HG02678 (cell line): ENCODE measurements at regions not wholly inside any gene's neighbourhood (a gene's known extent, or its start where the extent isn't known, plus 50 kb on each side); places are given as distances from the start of the nearest gene placed in this dataset.
A peak's percentile ranks its signal among the peaks of the same experiment; 100 is the strongest.

Experiments used
- ATAC-seq: cut with Tn5 transposase; IDR thresholded peaks from one replicate; pipeline ENCODE4 v1.9.1; 2021; ENCODE audit warnings: mild to moderate bottlenecking, moderate library complexity; ENCODE audit not compliant: unreplicated experiment

GRCh38 chr6:139568151-139568955 lies 193.9 kb upstream of the CITED2 start:
- no peak for ATAC-seq

- ATAC-seq = no peak
Observed at GRCh38 chr6:139567095-139567494, 192.6 kb upstream of the CITED2 start.

- ATAC-seq = no peak
Observed at GRCh38 chr6:139565591-139565990, 191.1 kb upstream of the CITED2 start.

DNA sequence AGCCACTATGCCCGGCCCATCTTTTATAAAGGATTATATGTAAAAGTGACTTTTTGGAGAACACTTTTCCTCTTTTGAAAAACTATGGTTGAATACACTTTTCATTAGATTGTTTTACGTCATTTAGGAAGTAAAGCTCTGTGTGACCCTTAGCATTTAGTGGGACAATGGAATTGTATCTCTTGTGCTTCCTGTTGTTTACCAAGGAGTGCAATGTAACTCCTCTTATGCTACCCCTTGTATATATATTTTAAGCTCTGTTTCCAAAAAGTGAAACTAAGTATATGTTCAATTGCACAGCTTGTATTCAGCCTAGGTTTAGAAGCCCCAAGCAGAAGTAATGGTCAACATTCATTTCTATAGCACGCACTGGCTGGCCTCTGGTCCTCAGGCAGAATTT lies 183.1 kb upstream of the CITED2 start:
- no peak for ATAC-seq

DNA sequence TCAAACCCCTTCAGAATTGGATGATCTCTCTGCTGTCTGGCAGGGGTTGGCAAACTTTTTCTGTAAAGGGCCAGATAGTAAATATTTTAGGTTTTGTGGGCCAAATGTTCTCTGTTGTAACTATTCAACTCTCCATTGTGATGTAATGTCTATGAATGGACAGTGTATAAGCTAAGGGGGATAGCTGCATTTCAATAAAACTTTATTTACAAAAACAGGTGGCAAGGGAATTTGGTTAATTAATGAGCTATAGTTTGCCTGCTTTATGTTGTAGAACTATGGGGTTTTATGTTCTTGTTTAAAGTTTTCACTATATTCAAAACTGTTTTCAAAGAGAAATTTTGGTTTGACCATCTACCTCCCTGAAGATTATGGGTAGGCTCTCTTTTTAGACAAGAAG lies 182.1 kb upstream of the CITED2 start:
- ATAC-seq = no peak

- ATAC-seq = no peak
Observed at GRCh38 chr6:139553916-139554315, 179.5 kb upstream of the CITED2 start.

DNA sequence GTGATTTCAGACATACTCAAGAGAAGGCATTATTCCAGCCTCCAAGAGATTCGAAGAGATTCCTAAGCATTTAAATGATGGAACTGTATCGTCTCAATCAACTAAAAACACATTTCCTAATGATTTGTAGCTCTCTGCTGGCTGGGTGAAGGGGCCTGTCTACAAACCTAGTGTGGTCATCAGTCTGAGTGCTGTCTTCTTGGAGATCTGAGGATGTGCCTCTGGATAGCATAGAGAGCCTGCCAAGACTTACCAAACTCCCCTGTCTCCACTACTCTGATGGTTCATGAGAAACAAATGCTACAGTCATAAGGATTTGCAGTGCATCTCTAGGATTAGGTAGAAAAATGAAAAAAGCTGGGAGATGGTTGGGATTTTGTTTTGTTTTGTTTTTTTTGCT lies 176.9 kb upstream of the CITED2 start:
- ATAC-seq = no peak

- no peak for ATAC-seq
Observed at GRCh38 chr6:139550361-139550760, 175.9 kb upstream of the CITED2 start.

- ATAC-seq = no peak
Observed at GRCh38 chr6:139549561-139550070, 175.2 kb upstream of the CITED2 start.

- ATAC-seq = no peak
Observed at GRCh38 chr6:139547804-139548203, 173.4 kb upstream of the CITED2 start.

GRCh38 chr6:139547122-139547776 lies 172.8 kb upstream of the CITED2 start:
- no peak for ATAC-seq

GRCh38 chr6:139546106-139546472 lies 171.6 kb upstream of the CITED2 start:
- no peak for ATAC-seq

DNA sequence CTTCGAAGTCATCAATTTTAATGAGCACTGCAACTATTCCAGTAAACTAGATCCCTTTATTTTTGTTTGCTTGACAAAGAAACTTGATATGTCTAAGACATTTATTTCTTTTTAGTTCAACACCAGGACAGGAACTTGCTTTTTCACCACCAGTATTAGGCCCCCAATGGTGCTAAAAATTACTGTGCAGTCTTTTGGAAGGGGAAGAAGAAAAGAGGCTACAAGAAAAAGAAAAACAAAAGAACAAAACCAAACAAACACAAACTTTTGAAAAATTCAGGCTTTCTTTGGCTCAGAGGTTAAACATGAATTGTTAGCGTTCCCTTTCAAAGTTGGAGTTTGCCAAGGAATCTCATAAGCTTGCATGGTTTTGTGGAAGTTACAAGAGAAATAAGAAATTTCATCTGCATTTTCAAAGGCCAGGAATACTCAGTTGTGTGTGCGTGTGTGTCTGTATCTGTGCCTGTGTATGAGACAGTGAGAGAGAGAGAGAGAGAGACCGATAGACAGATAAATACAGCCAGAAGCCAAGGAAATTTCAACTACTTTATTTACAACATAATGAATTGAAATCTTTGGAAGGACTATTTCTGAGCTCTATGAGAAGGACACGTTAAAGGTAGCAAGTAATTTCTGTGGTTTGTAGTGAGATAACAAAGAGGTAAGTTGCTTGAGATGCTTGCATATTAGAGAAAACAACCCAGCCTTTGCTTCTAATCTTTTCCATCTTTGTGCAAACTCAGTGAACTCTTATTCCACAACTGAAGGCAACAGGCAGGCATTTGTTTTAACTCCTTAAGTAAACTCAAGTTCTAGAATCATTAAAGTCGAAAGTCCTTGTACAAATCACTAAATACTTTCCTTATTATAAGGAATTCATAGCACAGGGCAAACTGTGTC lies 171.0 kb upstream of the CITED2 start:
- ATAC-seq = no peak

GRCh38 chr6:139544701-139545057 lies 170.2 kb upstream of the CITED2 start:
- no peak for ATAC-seq

- ATAC-seq = no peak
Observed at GRCh38 chr6:139542351-139542750, 167.9 kb upstream of the CITED2 start.

GRCh38 chr6:139540894-139541293 lies 166.4 kb upstream of the CITED2 start:
- no peak for ATAC-seq

DNA sequence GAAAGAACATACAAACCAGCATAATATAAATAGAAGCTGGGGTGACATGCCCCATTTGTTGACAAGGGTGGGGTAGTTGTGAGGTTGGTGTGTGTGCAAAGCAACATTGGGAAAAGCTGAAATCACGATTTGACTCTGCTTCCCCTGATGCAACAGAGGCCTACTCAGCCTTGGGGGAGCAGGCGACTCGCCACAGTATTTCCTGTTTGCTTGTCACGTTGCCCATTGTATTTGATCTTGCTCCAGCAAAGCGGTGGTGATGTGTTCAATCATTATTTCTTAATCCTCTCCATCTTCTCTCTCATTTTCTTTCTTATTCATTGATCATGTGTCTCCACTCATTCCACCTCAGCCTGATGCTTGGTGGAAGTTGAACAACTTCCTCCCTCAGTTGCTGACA lies 165.8 kb upstream of the CITED2 start:
- ATAC-seq = peak; percentile 48

- peak; percentile 20 for ATAC-seq
Observed at GRCh38 chr6:139539852-139540251, 165.4 kb upstream of the CITED2 start.

GRCh38 chr6:139538366-139538765 lies 163.9 kb upstream of the CITED2 start:
- no peak for ATAC-seq

GRCh38 chr6:139536751-139537617 lies 162.5 kb upstream of the CITED2 start:
- no peak for ATAC-seq
